Stomach (tissue), 8 donors: ENCODE measurements at regions not wholly inside any gene's neighbourhood (a gene's known extent, or its start where the extent isn't known, plus 50 kb on each side); places are given as distances from the start of the nearest gene placed in this dataset.
A peak's percentile ranks its signal among the peaks of the same experiment; 100 is the strongest.

ENCODE experiments used
- DNase-seq, 2 donors: peaks; one replicate each; pipeline versions ENCODE4 v3.0.0 to v3.0.0-alpha.2; 2013 to 2019
- H3K27ac ChIP-seq, 5 donors: fragments of 200-600 bp in 4 of 5; sonication (generic) in 4 of 5; one replicate each; pipeline ENCODE4 v1.5.1; 2013 to 2019; ENCODE audit warnings: mild to moderate bottlenecking in 1 of 5, moderate library complexity in 1 of 5
- H3K27me3 ChIP-seq, 3 donors: fragments of 200-600 bp; sonication (generic); one replicate each; pipeline ENCODE4 v1.5.1; 2017 to 2019; ENCODE audit warnings: mixed run types in 1 of 3
- H3K36me3 ChIP-seq, 4 donors: fragments of 200-600 bp; sonication (generic); 1 replicate in 3 of 4; 2 replicates in 1 of 4; pipeline ENCODE4 v1.5.1; 2016 to 2019
- H3K4me1 ChIP-seq, 4 donors: fragments of 200-600 bp; sonication (generic); one replicate each; pipeline ENCODE4 v1.5.1; 2016 to 2019
- H3K4me3 ChIP-seq, 4 donors: fragments of 200-600 bp; sonication (generic) in 3 of 4; one replicate each; pipeline ENCODE4 v1.5.1; 2016 to 2019; ENCODE audit warnings: mild to moderate bottlenecking in 1 of 4
- H3K9me3 ChIP-seq, 4 donors: fragments of 200-600 bp; sonication (generic); one replicate each; pipeline ENCODE4 v1.5.1; 2016 to 2019
- EP300 ChIP-seq: sonication (generic); formaldehyde crosslinking; IDR thresholded peaks from one replicate; pipeline ENCODE4 v1.6.1; 2017; ENCODE audit warnings: antibody characterized with exemption
- POLR2A ChIP-seq, 4 donors: fragments of 450-650 bp; IDR thresholded peaks; one replicate each; pipeline ENCODE4 v1.6.1; 2016; ENCODE audit warnings: antibody characterized with exemption in 4 of 4, control low read depth in 2 of 4, mild to moderate bottlenecking in 1 of 4, moderate library complexity in 1 of 4
- POLR2AphosphoS5 ChIP-seq, 3 donors: sonication (generic); formaldehyde crosslinking; IDR thresholded peaks; one replicate each; pipeline ENCODE4 v1.6.1; 2016; ENCODE audit warnings: antibody characterized with exemption in 3 of 3
- WGBS, 5 donors: extraction: QIAGEN DNeasy Blood & Tissue Kit in 3 of 5; methylation state at CpG; one replicate each; pipeline versions ENCODE4 v1.1.5 to v1.1.7; 2013 to 2018; 5-methylcytosine and 5-hydroxymethylcytosine counted together
- intact Hi-C: fragments of 100-400 bp; cut with DNase I; formaldehyde crosslinking; loops from one replicate; pipeline ENCODE4 v1.15.1; 2023; ENCODE audit warnings: low total_unique reads
- TF ChIP-seq, protein P1 (sequence below), 7 experiments: fragments of 450-650 bp in 4 of 7; fragments of 200-600 bp in 3 of 7; sonication (generic) in 3 of 7; IDR thresholded peaks; one replicate each; pipeline ENCODE4 v1.5.1; 2016 to 2019; ENCODE audit warnings: antibody characterized with exemption in 7 of 7, control low read depth in 2 of 7, mild to moderate bottlenecking in 1 of 7
- donor health status: healthy with polysubstance abuse.
- donor health status: Bipolar disorder and iron deficiency.
- donor health status: healthy.

- DNase-seq, result peak in 1 of 2 donors; percentile 40
- WGBS, 5 donors, result 74 to 89% (median 88%) methylated on average over 20 of the region's 20 CpGs
- Histone ChIP-seq H3K27ac (no peak overlapping the region), H3K27me3 (no peaks in the 10 kb centered on the region), H3K4me1 (peaks cover 4 to 9% (median 6%) of the 10 kb centered on the region in 4 donors), H3K36me3 (no peaks in the 10 kb centered on the region), H3K4me3 (no peak overlapping the region), H3K9me3 (no peaks in the 10 kb centered on the region)
- TF ChIP-seq, protein P1, sequence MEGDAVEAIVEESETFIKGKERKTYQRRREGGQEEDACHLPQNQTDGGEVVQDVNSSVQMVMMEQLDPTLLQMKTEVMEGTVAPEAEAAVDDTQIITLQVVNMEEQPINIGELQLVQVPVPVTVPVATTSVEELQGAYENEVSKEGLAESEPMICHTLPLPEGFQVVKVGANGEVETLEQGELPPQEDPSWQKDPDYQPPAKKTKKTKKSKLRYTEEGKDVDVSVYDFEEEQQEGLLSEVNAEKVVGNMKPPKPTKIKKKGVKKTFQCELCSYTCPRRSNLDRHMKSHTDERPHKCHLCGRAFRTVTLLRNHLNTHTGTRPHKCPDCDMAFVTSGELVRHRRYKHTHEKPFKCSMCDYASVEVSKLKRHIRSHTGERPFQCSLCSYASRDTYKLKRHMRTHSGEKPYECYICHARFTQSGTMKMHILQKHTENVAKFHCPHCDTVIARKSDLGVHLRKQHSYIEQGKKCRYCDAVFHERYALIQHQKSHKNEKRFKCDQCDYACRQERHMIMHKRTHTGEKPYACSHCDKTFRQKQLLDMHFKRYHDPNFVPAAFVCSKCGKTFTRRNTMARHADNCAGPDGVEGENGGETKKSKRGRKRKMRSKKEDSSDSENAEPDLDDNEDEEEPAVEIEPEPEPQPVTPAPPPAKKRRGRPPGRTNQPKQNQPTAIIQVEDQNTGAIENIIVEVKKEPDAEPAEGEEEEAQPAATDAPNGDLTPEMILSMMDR (IDR thresholded peaks at IDR 0.05), result no peak
- TF ChIP-seq POLR2AphosphoS5 (IDR thresholded peaks at IDR 0.05) (no peak), EP300 (no peak), POLR2A (IDR thresholded peaks at IDR 0.05) (no peak)
- intact Hi-C loops, result loop anchor here (10.0 kb wide), 1 partner anchor 104 kb away; no protein-coding TSS in a partner anchor
Measured at GRCh38 chr12:124660851-124661250, 93.4 kb upstream of the NCOR2 start.

- WGBS, 5 donors, result 92 to 98% (median 96%) methylated on average over 8 of the region's 8 CpGs
- Histone ChIP-seq H3K4me1 (peaks cover 17 to 27% (median 22%) of the 10 kb centered on the region in 4 donors), H3K27ac (no peak overlapping the region), H3K4me3 (no peak overlapping the region), H3K27me3 (no peaks in the 10 kb centered on the region), H3K9me3 (no peaks in the 10 kb centered on the region), H3K36me3 (no peaks in the 10 kb centered on the region)
- TF ChIP-seq EP300, result no peak
- no peak for TF ChIP-seq POLR2AphosphoS5 (IDR thresholded peaks at IDR 0.05)
- TF ChIP-seq, protein P1 (IDR thresholded peaks at IDR 0.05), result no peak
- no peak for TF ChIP-seq POLR2A (IDR thresholded peaks at IDR 0.05)
- DNase-seq, result no peak
- intact Hi-C loops, result no loop called here
Measured at GRCh38 chr12:124658806-124659402, 91.5 kb upstream of the NCOR2 start.

GRCh38 chr12:124658302-124658701 lies 90.9 kb upstream of the NCOR2 start:
- intact Hi-C loops, result no loop called here
- Histone ChIP-seq H3K4me3 (no peak overlapping the region), H3K27me3 (no peaks in the 10 kb centered on the region), H3K9me3 (no peaks in the 10 kb centered on the region), H3K36me3 (no peaks in the 10 kb centered on the region), H3K27ac (no peak overlapping the region), H3K4me1 (peaks cover 17 to 29% (median 23%) of the 10 kb centered on the region in 4 donors)
- TF ChIP-seq, protein P1 (IDR thresholded peaks at IDR 0.05), result no peak
- no peak for TF ChIP-seq POLR2A (IDR thresholded peaks at IDR 0.05)
- DNase-seq, result no peak
- 88 to 91% (median 90%) methylated on average over 4 of the region's 4 CpGs for WGBS, 5 donors

DNA sequence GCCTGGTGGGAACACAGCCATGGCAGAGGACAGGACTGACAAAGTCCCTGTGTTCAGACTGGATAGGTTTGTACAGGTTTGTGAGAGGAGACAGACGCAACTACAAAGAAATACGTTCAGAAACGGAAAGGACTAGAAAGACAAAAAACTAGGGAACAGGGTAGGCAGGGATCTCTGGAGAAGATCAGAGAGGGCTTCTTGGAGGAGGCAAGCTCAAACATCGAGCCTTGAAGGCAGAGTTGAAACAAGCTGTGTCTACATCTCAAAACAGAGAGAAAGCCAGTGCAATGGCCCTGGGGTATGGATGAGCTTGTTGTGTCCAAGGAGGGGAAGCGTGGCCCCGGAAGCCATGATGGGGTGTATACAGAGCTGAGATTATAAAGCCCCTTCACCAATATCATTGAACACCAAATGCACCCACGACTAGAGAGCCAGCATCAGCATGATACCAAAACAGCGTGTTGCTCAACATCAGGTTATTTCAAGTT lies 89.6 kb upstream of the NCOR2 start:
- H3K36me3 ChIP-seq, result no peaks in the 10 kb centered on the region
- no peaks in the 10 kb centered on the region for H3K9me3 ChIP-seq
- intact Hi-C loops, result no loop called here
- no peak for DNase-seq
- no peak overlapping the region for H3K4me3 ChIP-seq
- H3K27ac ChIP-seq, result peak overlapping the region in 2 of 5 donors; percentile 81 to 87
- WGBS, 5 donors, result 60 to 73% (median 70%) methylated on average over 8 of the region's 8 CpGs
- no peaks in the 10 kb centered on the region for H3K27me3 ChIP-seq
- TF ChIP-seq, protein P1 (IDR thresholded peaks at IDR 0.05), result no peak
- no peak for TF ChIP-seq EP300
- no peak for TF ChIP-seq POLR2AphosphoS5 (IDR thresholded peaks at IDR 0.05)
- TF ChIP-seq POLR2A (IDR thresholded peaks at IDR 0.05), result no peak
- peaks cover 17 to 35% (median 24%) of the 10 kb centered on the region in 4 donors for H3K4me1 ChIP-seq
